Medulla oblongata (tissue), 1 donor: ENCODE measurements at regions not wholly inside any gene's neighbourhood (a gene's known extent, or its start where the extent isn't known, plus 50 kb on each side); places are given as distances from the start of the nearest gene placed in this dataset.
"Not testable (repeated sequence)": the region's sequence is repeated elsewhere in the genome, so short reads cannot be mapped to it uniquely, and the experiment has no call there.

Experiments
- DNase-seq: peaks from one replicate; pipeline ENCODE4 v3.0.0-alpha.2; 2015; ENCODE audit errors: extremely low spot score

DNA sequence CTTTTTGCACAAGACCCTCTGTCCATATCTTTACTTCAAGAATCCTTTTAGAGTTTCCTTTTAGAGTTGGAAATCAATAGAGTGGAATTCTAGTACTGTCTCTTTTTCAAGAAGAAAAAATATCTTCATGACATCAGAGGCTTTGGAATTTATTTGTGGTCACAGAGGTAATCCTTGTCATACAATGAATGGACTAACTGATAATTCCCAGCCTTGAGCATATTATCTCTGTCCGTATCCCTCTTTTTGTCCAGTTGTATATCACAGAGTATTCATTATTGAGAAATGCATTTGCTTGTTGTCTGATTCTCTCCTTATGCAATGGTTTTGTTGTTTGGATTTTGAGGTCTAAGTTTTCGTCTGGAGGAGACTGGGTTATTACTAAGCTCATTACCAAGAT lies 82.0 kb upstream of the HAPLN1 start:
- DNase-seq: no peak

GRCh38 chr5:83800201-83800600 lies 79.5 kb upstream of the HAPLN1 start:
- DNase-seq: no peak

GRCh38 chr5:83799020-83799419 lies 78.4 kb upstream of the HAPLN1 start:
- not testable (repeated sequence) for DNase-seq

DNA sequence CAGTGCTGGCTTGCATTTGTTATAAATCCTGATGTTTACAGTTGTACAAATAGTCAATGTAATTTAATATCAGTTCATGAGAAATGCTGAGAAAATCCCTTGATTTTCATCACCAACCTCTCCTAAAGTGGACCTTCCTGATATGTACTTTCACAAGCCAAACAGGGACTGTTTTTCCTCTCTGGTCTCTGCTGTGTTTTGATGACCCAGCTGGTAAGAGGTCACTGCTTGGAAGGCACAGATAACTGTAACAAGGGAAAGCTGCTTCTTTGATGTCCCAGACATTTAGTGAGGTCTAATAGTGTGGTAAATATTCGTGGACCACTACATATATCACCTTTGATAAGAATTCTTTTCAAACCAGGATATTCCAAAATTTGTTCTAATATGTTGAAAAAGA lies 68.7 kb upstream of the HAPLN1 start:
- DNase-seq: no peak

GRCh38 chr5:83787631-83788030 lies 67.0 kb upstream of the HAPLN1 start:
- no peak for DNase-seq

GRCh38 chr5:83785176-83785668 lies 64.6 kb upstream of the HAPLN1 start:
- no peak for DNase-seq

DNA sequence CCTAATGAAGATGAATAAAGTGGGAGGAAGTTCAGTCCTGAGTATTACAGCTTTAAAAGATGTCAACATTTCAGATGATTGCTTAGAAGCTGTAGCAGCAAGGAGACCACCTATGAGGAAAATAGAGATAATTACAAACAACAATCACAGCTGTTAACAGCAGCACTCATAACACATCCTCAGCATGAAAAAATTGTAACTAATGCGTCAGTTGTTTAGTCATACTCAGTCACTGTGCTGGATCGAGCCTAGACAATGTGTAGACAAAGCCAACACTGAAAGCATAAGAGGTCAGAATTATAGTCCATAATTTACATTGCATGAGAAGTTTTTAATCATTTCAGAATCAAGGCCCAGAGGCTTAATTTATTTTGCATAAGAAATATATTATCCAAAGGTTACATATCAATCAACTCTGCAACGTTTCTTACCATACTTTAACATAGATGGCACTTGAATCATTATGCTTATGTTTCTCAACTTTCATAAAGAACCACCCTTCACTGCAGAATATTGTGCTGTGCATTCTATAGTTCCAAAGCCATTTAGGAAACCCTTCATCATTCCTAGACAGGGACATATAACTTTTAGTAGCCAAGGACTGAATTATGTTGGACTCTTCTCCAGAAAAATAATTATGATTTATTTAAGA lies 60.2 kb upstream of the HAPLN1 start:
- no peak for DNase-seq

DNA sequence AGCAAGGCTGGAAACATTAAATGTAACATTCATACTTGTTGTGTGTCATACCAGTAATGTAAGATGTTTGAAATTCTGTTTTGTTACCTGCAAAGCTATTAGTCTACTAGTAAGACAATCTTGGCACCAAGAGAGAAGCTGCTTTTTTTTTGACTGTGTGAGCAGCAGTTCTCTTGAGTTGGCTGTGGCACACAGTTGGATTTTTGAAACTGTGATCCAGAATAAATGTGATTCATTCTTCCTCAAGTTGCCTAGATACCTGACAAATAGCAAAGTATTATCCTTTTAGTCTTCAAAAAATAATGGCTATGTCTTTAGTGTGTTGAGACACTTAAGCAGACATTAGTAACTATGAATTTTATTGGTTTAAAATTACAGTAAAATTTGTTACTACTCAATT lies 57.2 kb upstream of the HAPLN1 start:
- DNase-seq: no peak

GRCh38 chr5:83776437-83777031 lies 55.9 kb upstream of the HAPLN1 start:
- no peak for DNase-seq
